HG03354 (cell line): ENCODE measurements at regions not wholly inside any gene's neighbourhood (a gene's known extent, or its start where the extent isn't known, plus 50 kb on each side); places are given as distances from the start of the nearest gene placed in this dataset.
"Not testable (repeated sequence)": the region's sequence is repeated elsewhere in the genome, so short reads cannot be mapped to it uniquely, and the experiment has no call there.

ENCODE experiments used
- ATAC-seq: cut with Tn5 transposase; IDR thresholded peaks from one replicate; pipeline ENCODE4 v1.9.1; 2021; ENCODE audit warnings: mild to moderate bottlenecking; ENCODE audit not compliant: unreplicated experiment, poor library complexity, severe bottlenecking

- ATAC-seq = no peak
Observed at GRCh38 chr2:38243186-38243880, 133.7 kb downstream of the ATL2 start.

GRCh38 chr2:38239452-38239851 is 137.6 kb downstream of the ATL2 start:
- ATAC-seq = no peak

GRCh38 chr2:38238705-38239104 is 138.4 kb downstream of the ATL2 start:
- not testable (repeated sequence) for ATAC-seq

- no peak for ATAC-seq
Observed at GRCh38 chr2:38237311-38237710, 139.8 kb downstream of the ATL2 start.

GRCh38 chr2:38233231-38233983 is 143.7 kb downstream of the ATL2 start:
- no peak for ATAC-seq

- no peak for ATAC-seq
Observed at GRCh38 chr2:38232454-38232853, 144.6 kb downstream of the ATL2 start.

- no peak for ATAC-seq
Observed at GRCh38 chr2:38230756-38231155, 146.3 kb downstream of the ATL2 start.

- ATAC-seq = no peak
Observed at GRCh38 chr2:38228753-38229152, 148.3 kb downstream of the ATL2 start.

GRCh38 chr2:38224821-38225437 is 149.0 kb upstream of the CYP1B1 start:
- ATAC-seq = no peak

GRCh38 chr2:38224181-38224580 is 148.2 kb upstream of the CYP1B1 start:
- ATAC-seq = no peak

- ATAC-seq = no peak
Observed at GRCh38 chr2:38223256-38223655, 147.3 kb upstream of the CYP1B1 start.

GRCh38 chr2:38220164-38220563 is 144.2 kb upstream of the CYP1B1 start:
- no peak for ATAC-seq

- no peak for ATAC-seq
Observed at GRCh38 chr2:38218995-38219394, 143.0 kb upstream of the CYP1B1 start.

- ATAC-seq = no peak
Observed at GRCh38 chr2:38218591-38218991, 142.6 kb upstream of the CYP1B1 start.

- no peak for ATAC-seq
Observed at GRCh38 chr2:38217401-38218188, 141.6 kb upstream of the CYP1B1 start.

GRCh38 chr2:38216886-38217285 is 140.9 kb upstream of the CYP1B1 start:
- ATAC-seq = no peak

GRCh38 chr2:38215993-38216392 is 140.0 kb upstream of the CYP1B1 start:
- ATAC-seq = no peak

GRCh38 chr2:38215522-38215921 is 139.6 kb upstream of the CYP1B1 start:
- no peak for ATAC-seq

GRCh38 chr2:38214209-38214717 is 138.3 kb upstream of the CYP1B1 start:
- ATAC-seq = no peak

GRCh38 chr2:38213619-38214167 is 137.7 kb upstream of the CYP1B1 start:
- no peak for ATAC-seq
